ENCODE measurements at regions not wholly inside any gene's neighbourhood (a gene's known extent, or its start where the extent isn't known, plus 50 kb on each side); places are given as distances from the start of the nearest gene placed in this dataset.
"Not testable (repeated sequence)": the region's sequence is repeated elsewhere in the genome, so short reads cannot be mapped to it uniquely, and the experiment has no call there.

DNA sequence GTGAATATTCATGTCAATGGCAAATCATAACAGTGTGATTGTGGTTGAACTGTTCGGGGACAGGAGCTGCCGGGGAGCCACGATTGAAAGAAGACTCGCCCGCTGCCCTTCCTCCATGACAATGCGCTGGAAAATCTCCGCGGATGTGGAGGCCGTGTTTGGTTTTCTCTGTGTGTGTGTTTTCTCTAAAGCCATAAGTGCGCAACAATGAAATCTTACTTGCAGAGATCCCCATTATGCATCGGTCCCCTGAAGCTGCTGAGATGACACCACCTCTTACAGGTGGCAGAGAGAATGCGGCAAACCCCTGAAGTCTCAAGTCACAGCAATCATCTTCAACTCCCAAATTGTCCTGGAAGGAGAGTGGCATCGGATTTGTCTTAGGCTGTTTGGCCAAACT lies 442.3 kb upstream of the MKI67 start:
- no peak for DNase-seq

DNA sequence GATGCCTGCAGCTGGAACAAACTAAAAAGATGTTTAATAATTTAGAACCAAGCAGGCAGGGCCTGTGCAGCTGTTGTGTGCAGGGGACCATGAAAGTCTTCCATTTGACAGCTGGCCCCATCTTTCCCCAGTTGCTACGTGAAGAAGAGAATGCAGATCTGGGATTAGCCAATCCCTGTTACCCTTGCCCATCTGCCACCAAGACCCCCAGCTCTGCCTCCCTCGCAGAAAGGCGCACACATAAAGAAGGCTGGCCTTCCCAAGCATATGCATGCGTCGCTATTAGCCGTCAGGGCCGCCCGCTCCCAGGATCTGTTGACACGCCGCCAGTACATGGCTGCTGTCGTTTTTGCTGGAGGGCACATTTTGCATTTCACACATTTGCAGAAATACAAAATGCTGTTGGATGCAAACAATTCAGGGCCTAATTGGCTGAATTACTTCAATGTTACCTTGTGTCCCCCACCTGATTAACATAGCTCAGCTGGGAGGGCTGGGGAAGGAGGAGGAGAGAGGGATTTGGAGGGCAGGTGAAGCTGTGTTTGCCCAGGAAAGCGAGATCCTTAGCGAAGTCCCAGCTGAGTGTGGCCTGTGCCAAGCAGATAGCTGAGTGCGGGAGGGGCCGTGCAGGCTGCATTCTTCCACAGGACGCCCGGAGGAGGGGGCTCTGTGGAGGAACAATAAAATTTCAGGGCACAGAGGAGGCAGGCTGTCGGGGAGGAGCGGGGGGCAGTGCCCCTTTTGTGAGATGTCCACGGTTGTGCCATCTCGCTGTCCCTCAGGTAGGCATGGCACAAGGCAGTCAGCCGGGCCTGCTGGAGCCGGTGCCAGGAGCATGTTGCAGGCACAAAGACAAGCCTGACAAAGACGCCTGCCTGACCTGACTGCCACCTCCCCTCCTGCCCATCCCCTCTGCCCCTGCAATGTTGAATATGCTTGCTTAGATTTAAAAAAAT lies 443.0 kb upstream of the MKI67 start:
- no peak for DNase-seq

DNA sequence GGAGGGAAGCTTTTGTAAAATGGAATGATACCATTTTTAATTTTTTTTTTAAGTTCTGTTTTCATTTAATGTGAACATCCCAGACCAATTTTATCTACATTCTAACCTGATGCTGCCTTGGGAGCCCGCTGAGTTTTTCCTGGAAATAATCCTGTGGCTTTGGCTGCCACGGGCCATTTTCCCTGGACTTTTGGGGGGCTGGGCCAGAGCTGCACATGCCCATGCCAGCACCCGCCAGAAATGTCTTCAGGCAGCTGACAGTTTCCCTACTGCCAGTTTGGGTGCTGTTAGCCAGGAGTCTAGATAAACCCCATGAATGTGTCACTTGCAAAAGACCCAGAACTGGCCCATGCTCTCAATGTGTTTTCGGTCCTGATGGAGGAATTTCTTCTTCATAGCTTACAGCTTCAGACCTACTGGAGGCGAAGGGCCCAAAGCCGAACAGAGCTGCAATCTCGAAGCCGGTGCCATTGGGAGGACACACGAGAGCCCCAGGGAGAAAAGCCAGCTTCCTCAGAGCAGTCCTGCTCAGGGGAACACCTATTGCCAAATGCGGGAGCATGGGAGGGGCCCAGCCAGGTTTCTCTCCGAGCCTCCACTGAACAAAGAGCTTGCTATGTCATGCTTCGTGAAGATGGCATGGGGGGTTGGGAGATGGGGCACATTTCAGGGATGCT lies 444.2 kb upstream of the MKI67 start:
- DNase-seq = no peak

DNA sequence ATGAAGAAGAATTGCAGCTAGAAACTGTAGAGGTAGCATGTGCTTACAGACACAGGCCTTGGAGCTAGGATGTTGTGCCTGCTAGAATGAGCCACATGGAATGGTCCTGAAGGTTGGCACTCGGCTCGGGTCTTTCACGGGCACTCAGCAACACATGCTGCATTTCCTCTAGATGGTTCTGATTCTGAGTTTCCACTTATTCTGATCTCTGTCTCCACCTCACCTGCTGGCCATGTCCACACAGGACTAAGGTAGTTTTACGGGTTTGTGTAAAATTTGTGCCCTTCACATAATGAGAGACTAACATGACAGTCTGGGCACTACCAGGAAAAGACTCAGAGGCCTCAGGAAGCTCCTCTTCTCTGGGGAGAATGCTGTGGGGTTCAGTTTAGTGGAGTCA lies 444.8 kb upstream of the MKI67 start:
- DNase-seq = no peak

DNA sequence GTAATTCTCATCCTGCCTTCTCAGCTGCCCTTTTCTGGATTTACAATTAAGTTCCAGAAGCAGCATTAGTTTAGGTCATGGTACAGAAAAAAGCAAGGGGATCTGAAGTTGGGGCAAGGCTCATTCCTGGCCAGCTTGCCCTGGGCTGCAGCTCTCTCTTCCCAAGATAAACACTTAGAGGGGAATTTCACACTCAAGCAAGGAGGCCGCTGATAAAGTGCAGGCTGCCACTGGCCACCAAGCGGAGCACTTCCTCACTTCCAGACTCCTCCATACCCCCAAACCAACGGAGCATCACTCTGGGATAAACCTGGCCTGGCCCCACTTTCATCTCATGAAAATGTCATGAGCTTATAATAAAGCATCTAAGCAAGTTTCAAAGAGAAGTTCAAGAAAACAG lies 445.5 kb upstream of the MKI67 start:
- no peak for DNase-seq

DNA sequence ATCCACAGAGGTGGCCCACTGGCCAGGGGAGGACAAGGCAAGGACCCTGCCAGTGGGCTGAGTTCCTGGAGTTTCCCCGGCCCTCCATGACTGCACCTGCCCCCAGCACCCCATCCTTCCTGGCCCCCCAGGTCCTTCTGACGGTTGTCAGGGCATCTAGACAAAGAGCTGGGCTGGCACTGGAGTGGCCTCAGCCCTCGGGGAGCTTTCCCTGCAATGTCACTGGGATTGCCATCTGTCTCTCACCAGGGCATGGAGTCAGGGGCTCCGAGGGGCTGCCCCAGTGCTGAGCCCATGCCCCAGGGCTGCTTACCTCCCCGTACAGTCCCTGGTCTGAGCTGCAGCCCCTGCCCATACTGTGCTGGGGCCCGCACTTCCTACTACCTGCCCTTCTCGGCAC lies 446.5 kb upstream of the MKI67 start:
- no peak for DNase-seq

DNA sequence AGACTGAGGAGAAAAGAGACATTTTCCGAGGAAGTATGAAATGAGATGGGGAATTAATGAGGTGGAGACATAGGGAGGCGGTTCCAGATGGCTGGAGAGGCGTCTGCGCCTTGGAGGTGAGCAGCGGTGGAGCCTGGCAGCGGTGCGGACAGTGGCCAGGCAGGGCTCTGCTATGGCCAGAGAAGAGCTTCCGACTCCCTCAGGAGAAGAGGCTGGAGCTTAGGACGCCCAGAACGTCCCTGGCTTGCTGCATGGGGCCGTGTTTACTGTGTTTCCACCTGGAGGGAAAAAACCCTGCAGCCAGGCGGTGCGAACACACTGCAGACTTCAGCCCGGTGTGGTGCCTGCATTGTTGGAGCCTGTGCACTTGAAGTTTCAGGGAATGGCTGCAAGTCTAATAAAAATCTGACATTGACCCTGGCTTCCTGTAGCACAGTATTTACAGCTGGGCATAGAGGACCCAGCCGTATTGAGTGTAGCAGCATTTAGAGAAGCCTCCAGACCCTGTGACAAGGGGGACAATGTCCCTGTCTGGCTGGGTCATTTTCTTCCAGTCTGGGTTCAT lies 447.1 kb upstream of the MKI67 start:
- DNase-seq = no peak

DNA sequence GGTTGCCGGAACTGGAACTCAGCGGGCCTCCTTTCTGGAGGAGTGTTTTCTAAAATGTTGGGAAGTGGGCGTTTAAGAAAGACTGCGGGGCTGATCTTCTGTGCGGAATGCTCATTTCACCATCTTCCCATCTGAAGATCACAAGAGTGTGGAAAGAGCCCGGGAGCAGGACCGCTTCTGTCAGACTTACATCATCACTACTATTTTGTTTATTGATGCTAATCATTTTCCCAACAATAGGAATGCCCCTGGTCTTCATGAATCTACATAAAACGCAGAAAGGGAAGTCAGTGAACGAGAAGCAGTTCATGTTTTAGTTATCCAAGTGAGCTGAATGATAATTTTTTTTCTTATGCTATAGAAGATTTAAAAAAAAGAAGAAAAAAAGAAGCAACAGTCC lies 447.8 kb upstream of the MKI67 start:
- DNase-seq = no peak

DNA sequence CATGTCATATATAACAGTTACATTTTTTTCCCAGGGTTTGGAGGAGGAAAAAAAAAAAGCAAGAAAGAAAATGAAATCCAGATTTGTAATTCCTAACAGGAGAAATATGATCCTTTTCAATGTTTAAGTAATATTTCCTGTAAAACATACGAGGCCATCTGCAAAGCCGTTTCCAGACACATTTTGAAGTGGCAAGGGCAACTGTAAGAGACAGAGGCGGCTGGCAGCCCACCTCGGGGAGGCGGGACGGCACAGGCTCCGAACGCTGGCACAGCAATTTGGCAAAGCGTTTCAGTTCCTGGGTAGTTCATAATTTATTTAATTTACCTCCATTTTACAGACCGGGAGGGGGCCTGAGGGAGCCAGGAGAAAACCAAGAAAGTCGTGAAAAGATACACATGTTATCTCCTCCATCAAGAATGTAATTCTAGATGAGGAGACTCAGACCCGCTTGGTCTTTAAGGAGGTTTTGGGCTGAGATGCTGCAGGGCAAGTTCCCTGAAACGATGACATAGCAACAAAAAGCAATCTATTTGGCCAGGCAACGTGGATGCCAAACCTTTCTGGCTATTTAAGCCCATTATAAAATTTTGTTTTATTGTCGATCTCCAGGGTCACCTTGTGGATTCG lies 448.5 kb upstream of the MKI67 start:
- DNase-seq = no peak

DNA sequence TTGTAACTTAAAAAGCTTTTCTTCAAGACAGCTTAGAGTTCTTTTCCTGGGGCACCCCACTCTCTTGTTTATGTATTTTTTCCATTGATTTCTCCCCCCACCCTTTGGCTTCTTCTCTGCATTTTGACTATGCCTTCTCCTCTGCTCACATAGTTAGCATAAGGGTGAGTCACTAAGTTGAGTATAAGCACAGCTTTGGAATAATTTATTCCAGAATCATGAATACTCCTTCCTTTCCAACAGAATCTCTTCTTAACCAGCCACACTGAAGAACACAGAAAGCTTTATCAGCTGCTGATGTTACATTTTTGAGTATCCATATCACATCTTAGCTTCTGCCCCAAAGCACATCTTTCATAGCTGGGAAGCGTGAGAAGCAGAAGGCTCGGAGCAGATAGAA lies 449.5 kb upstream of the MKI67 start:
- no peak for DNase-seq

DNA sequence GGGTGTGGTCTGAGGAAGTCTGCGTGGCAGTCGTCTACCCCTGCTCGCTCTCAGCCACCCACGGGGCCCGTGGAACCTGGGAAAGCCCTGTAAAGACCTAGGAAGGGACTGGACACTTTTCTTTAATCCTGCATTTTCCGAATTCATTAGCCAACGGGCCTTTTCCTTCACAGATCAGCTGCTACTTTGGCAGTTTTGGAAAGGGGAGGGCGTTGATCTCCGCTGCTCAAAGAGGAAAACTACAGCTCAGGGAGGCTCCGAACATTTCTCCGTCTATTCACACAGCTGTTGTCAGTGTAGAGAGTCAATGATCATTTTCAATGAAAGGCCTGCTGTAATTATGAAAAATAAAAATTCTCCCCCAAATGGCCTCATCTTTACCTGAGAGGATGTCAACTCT lies 450.1 kb upstream of the MKI67 start:
- no peak for DNase-seq

DNA sequence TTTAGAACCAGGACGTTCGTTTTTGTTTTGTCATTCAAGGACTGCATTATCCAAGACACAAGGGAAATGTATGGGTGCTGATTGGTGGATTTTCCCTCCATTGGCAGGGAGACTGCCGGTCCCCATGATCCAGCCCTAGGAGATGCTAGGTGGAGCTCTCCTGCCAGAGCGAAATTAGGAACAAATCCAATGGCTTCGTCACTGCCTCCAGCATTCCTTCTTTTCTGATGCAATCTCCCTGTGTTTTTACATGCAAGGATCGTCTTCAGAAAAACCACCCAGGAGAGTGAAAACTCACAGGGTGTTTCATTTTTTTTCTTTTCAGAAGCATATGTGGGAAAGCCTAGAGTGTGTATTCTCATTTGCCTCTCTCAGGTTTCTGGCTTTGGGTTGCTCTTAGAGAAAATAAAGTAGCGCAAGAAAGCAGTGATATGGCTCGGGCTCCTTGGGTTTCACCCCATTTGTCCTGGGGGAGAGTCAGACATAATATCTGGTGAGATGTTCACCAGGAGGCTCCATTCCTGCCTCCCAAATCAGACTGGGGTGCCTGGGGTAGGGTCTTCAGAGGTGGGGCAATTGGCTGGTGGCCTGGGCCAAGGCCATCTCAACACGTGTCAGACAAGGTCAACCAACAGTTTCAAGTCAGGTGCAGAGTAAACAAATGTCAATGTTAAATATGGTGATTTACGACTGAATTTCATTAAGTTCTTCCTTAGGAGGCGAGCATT lies 450.9 kb upstream of the MKI67 start:
- DNase-seq = no peak

DNA sequence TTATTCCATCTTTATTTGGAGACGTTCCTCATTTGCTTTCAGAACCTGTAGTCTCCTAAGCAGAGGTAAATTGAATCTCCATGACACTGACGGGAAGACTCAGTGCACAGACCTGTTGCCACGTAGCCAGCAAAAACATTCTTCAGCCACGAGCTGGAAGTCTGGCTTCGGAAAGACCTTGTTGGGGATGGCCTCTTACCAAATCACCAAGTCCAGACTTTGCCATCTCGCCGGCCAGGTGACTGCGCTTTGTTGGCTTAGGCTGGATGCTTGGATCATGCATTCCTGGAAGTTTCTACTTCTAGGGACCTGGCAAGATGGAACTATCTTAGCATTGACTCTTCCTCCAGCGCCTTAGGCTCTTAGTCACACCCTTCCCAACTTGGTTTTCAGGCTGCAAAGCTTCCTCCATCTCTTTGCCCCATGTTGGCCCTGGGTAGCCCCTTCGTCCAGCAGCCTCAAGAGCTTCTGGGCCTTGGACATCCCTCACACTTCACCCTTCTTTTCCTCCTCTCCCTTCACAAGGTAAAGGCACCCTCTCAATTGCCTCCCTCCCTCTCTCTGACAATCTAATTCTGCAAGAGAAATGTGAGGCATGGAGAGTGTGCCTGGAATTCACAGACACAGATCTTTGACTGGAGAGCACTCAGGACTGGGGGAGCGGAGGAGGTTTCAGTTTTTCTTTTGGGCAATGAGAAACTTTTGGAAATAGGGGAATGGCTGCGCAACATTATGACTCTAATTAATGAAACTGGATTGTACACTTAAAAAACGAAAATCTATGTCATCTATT lies 451.9 kb upstream of the MKI67 start:
- DNase-seq = no peak

DNA sequence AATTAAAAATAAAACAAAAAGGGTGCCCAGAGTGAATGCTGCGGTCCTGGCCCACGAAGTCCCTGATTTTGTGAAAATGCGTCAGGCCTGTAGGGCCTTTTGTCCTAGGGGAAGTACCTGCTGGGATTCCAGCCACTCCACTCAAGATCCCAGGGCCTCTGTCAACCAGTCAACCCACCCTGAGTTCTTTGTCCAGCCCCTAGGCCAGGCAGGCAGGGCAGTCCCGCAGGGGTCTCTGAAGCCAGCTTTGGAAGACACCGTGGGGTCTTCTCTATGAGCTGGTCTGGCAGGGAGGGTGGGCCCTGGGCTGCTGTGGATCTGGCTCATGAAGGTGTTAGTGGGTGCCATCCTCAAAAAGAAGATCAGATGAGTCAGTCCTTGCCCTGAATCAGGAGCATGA lies 452.5 kb upstream of the MKI67 start:
- DNase-seq = no peak

DNA sequence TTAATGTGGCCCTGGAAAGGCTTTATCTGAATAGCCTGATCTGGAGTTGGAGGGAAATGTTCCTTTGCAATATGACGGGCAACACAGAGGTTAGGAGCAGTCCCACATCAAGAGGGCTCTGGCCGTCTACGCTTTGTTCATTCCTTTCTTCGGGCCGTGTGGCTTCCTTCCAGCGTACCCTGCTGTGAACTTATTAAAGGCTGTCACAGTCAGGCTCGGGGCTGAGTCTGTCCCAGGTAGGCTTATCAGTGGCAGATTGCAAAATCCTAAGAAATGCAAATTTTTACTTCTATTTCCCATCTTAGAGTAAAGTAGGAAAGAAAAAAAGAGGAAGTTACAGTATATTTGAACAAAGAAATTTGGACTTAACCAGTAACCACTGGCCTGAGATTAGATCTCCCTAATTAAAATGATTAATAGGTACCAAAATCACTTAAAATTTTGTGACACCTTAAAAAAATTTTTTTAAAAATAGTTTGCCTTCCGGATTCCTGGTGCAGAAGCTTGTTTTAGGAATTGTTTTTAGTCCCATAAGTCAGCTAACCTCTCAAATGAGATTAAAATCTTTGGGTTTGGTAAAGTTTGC lies 453.1 kb upstream of the MKI67 start:
- DNase-seq = no peak

DNA sequence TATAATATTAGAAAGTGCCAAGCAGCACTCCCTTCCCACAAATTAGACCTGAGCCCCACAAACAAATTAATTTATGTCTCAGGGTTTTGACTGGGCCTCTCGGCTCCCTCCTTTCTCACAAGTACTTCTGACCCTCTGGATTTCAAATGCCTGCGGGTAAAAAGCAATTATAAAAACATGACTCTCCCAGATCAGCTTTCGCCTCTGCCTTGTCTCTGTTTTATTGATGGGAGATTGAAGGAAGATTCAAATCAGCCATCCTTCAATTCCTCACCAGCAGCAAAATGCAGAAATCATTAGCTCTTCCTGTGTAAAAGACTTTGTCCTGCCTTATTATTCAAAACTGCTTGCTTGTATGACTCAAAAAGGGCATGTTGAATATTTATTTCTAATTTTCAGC lies 453.7 kb upstream of the MKI67 start:
- DNase-seq = no peak

DNA sequence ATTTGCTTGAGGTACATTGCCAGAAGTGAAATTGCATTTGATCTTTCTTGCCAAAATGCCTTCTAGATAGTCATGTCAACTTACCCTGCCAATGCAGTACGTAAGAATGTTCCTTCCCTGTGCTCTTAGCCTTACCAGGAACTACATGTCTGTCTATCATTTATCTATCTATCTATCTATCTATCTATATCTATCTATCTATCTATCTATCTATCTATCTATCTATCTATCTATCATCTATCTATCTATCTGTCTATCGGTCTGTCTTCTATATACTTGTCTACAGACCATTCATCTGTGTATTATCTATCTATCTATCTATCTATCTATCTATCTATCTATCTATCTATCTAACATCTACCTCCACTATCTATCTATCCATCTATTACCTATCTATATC lies 456.9 kb upstream of the MKI67 start:
- DNase-seq = not testable (repeated sequence)

DNA sequence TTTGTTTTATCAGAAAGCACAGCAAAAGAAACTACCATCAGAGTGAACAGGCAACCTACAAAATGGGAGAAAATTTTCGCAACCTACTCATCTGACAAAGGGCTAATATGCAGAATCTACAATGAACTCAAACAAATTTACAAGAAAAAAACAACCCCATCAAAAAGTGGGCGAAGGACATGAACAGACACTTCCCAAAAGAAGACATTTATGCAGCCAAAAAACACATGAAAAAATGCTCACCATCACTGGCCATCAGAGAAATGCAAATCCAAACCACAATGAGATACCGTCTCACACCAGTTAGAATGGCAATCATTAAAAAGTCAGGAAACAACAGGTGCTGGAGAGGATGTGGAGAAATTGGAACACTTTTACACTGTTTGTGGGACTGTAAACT lies 460.4 kb upstream of the MKI67 start:
- not testable (repeated sequence) for DNase-seq

DNA sequence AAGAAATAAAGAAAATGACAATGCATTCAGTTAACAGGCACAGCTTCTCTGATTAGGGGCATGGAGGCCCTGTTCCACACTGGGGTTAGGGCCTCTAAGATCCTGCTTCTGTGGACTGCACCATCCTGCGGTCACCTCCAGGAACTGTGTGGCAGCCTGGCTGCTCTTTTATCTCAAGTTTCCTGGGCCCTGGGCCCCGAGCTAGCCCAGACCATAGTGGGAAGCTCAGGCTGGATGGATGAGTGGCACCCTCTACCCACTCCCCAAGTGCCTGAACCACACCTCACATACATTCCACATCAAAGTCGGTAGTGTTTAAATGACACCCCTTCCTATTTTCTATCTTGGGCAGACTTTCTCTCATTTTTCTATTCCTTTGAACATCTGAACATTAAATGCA lies 461.5 kb upstream of the MKI67 start:
- DNase-seq = no peak

DNA sequence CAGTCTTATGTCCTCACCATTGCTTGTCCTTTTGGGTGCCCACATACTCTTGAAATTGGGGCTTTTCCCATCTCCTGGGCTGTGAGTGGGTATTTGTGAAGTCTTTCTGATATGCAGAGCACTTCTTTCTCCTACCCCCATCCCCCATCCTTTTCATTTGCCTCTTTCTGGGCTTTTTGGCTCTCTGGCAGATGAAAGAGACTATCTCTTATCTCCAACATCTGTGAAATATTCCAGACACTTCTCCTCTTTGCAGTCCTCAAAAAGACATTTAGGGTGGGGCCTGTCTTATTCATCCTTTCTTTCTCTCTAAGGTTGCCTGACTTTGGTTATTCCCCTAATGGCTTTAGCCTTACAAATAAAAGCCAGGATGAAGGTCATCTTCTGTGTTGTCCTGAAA lies 462.2 kb upstream of the MKI67 start:
- no peak for DNase-seq

DNA sequence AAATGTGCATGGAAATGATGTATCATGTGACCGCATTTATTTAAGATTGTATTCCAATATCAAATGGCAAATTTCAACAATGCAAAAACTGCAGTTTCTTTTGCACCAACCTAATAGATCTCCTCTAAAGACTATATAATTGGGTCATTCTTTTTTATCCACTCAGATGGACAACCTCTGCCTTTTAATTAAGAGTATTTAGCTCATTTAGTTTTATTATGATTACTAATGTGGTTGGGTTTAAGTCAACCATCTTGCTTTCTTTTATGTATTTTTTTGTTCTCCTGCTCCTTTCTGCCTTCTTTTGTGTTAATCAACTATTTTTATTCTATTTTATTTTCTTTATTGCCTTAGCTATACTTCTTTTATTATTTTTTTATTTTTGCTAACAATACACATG lies 468.5 kb upstream of the MKI67 start:
- no peak for DNase-seq

DNA sequence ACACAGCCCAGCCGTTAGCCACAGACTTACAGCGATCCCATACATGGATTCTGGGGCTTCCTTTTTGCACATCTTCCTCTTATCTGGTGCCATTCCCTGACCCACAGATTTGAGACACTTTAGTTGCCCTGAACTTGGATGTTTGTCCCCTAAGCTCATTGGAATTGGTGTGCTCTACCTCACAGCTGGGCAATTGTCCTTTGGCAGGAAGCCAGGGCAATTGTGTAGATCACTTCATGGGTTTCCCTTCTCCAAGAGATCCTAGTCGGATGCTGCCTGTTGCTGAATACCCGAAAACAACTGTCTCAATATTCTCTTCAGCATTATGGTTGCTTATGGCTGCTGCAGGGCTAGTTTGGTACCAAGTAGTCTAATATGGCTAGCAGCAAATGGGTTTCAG lies 470.7 kb upstream of the MKI67 start:
- no peak for DNase-seq
